Gastroesophageal sphincter (tissue), 3 donors: ENCODE measurements at regions not wholly inside any gene's neighbourhood (a gene's known extent, or its start where the extent isn't known, plus 50 kb on each side); places are given as distances from the start of the nearest gene placed in this dataset.

Experiments used
- CTCF ChIP-seq, 4 experiments: fragments of 200-600 bp in 2 of 4; fragments of 450-650 bp in 2 of 4; sonication (generic) in 1 of 4; IDR thresholded peaks; one replicate each; pipeline ENCODE4 v1.5.1; 2017 to 2019; ENCODE audit warnings: antibody characterized with exemption in 4 of 4, mild to moderate bottlenecking in 2 of 4, moderate library complexity in 2 of 4
- POLR2A ChIP-seq, 2 donors: fragments of 450-650 bp; IDR thresholded peaks; one replicate each; pipeline ENCODE4 v1.6.1; 2017; ENCODE audit warnings: antibody characterized with exemption in 2 of 2, mild to moderate bottlenecking in 2 of 2, moderate library complexity in 1 of 2
- POLR2AphosphoS5 ChIP-seq: sonication (generic); formaldehyde crosslinking; IDR thresholded peaks from one replicate; pipeline ENCODE4 v1.6.1; 2017; ENCODE audit warnings: antibody characterized with exemption

- TF ChIP-seq POLR2A (IDR thresholded peaks at IDR 0.05) = no peak
- no peak for TF ChIP-seq CTCF (IDR thresholded peaks at IDR 0.05)
- no peak for TF ChIP-seq POLR2AphosphoS5
Measured at GRCh38 chr2:215614296-215614695, 178.4 kb upstream of the FN1 start.
